ENCODE measurements at regions not wholly inside any gene's neighbourhood (a gene's known extent, or its start where the extent isn't known, plus 50 kb on each side); places are given as distances from the start of the nearest gene placed in this dataset.
"Not testable (repeated sequence)": the region's sequence is repeated elsewhere in the genome, so short reads cannot be mapped to it uniquely, and the experiment has no call there.

DNA sequence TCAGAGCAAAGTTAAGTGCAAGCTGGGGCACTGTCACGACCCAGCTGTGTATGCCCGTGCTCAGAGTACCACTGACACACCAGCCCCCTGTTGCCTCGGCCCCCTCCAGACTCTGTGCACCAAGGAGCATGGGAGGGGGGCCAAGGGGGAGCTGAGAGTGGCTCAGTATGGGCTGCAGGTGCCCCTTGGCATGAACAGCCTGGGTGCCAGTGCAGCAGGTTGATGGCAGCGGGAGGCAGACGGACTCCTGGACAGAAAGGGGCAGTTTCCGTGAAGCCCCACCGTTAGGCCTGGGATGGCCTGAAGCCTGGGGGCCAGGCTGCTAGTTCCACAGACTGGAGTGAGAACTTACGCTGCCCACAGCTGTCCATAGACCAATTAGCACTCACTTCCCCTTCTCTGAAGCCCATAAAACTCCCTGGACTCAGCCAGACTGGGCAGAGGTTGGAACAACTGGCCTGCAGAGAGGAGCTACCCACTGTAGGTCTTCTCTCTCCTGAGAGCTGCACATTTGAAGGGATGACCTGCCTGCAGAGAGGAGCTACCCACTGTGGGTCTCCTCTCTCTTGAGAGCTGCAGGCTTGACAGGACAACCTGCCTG lies 182.8 kb downstream of the DEPDC1B start:
- DNase-seq, result no peak

- no peak for DNase-seq
Measured at GRCh38 chr5:60516688-60517087, 183.3 kb downstream of the DEPDC1B start.

DNA sequence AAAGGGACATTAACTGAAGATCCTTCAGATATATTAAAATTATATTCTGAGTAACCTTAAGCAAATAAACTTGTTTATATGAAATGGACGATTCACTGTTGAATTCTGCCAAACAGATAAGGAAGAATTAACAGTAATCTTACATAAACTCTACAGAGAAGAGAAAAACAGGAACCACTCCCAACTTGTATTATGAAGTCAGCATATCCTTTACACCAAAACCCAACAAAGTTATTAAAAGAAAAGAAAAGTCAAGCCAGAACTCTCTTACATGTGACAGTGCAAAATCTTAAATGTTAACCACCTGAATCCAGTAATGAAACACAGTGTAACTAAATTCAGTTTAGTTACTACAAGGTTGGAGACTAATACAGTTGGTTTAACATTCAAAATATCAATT lies 185.8 kb downstream of the DEPDC1B start:
- no peak for DNase-seq

DNA sequence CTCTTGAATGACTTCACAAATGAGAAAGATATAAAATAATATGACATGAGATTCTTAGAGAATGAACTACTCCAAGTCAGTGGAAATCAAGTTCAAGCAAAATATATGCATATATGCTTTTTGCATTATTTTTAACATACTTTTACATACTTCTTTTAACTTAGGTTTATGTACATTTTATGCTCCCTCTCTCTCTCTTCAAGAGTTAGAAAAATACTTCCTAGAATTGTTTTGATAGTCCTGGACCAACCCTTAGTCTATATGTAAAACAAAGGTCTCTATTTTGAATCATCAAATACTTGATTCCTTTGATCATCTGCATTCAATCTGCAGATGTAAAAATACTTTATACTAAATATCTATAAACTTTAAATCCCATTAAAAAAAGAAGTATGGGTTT lies 187.8 kb downstream of the DEPDC1B start:
- DNase-seq, result no peak

- no peak for DNase-seq
Measured at GRCh38 chr5:60510663-60511062, 189.3 kb downstream of the DEPDC1B start.

DNA sequence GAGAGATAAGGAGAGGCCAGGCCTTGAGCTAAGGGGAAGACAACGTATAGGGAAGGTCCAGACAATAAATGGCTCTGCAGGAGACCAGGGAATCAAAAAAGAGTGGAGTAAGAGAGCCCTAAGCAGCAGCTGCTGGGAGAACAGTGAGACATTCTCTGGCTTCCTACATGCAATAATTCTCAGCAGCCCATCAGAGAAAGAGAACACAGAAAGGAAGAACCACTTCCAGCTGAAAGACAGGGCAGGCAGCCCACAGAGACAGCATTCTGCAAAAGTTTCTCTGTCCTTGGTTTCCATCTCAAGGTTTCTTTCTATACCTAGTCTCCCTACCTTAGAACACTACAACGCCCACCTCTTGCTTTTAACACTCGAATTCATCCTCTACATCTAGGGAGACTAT lies 189.9 kb downstream of the DEPDC1B start:
- no peak for DNase-seq

DNA sequence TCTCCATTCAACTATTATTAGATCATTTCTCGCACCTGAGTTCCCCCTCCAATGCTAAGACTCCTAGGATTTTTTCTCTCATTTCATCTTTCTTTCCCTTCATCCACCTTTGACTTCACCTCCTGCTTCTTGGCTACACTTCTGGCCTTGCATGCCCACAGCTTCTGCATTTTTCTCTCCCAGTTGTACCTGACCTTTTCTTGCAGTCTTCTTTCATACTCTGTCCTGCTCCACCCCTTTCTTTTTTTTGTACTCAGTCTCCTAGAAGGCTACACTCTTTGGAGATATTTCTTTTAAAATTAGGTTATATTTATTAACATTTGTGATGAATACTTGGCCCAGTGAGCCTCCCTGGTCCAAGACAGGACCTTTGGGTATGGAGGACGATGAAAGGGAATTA lies 190.4 kb downstream of the DEPDC1B start:
- no peak for DNase-seq

DNA sequence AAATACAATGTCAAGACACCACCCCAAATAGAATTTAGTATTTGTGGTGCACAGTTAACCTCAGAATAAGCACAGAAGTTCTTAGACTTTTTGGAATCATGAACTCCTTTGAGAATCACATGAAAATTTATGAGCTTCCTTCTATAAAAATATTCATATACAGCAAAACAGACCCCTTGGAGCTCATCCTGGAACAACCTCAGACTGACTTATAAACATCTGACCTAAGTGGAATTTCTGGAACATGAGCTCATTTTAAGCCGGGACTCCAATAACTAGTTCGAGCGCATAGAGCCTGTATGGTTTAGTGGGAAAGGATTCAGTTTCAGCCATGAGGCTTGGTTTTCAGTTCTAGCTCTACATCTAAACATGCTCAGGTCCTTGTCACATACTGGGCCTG lies 192.3 kb downstream of the DEPDC1B start:
- no peak for DNase-seq

DNA sequence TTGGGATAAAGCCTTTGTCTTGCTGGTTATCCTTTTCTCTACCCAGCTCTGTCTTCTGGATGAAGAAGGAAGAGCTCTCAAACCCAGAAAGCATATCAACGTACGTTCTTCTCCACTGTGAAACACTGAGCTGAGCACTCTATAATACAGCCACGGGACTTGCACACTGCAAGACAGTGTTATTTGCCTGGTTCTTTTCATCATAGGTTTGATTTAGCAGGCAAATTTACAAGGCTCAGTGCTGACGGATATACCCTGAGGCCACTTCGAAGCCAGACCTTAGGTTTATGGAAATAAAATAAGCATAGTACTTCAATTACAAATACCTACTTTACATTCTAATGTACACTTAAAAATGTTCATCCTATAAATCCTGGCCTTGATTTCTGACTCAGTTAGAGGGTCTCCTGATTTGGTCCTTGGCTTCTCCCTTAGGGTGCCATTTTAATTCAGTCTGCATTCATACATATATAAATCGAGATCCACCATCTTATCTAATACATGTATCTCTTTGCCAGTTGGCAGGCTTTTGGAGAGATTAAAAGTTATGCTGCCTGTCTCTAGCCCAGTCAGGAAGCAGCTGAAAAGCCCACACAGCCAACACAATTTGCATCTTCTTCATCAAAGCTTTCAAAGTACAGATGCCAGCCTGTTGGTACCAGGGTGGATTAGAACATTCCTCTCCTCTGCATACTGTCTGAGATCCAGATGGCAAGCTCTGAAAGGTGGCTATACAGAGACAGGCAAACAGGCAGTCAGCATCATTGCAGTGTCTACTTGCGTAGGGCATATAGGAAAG lies 194.4 kb downstream of the DEPDC1B start:
- no peak for DNase-seq

DNA sequence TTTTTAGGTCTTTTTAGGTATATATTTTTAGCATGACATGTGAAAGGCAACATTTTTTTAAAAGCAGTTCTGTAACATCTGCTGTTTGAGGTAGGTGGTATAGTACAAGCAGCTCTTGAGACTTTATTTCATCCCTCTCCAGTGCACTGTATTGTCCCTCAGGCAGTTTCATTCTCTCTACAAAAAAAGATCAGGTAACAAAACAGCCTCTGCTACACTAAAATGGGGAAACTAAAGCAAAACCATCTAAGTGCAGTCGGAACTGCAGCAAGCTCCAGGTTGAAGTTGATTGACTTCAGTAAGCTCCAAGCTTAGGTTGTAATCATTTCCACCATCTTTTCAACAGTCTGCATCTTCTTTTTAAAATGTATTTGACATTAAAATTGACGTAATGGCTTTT lies 195.6 kb downstream of the DEPDC1B start:
- no peak for DNase-seq

- DNase-seq, result no peak
Measured at GRCh38 chr5:60503771-60504170, 196.2 kb downstream of the DEPDC1B start.

DNA sequence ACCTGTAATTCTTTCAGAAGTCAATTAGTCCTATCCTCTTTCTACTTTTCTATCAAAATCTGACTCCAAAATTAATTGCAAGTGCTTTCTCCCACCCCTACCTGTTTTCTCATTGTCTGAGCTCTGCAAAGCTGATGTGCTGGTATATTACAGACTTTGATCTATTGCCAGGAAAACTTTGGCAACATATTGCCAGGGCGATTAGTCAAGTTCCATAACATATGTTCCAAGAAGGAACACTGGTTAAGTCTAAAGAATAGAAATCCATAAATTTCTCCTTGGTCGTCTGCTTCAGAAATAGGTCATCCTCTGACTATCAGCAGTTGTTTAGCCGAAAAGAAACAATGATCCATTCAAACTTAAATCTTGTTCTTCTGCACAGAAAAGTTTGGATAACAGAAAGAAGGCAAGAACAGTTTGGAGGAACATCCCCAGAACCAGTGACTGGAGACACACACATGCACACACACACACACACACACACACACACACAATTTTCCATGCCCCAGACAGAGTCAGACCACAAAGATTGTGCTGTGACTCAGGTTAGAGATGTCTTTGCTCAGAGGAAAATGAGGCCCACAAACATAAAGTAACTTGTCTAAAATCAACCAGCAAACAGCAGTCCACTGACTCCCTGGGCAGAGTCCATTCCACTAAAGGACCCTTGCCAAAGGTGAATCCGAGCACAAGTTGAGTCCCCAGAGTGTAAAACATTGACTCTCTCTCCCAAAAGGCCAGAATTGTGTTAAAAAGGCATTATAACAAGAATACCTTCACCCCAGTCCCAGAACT lies 202.1 kb downstream of the DEPDC1B start:
- DNase-seq, result no peak

GRCh38 chr5:60495644-60496520 lies 204.1 kb downstream of the DEPDC1B start:
- DNase-seq, result no peak

- no peak for DNase-seq
Measured at GRCh38 chr5:60494635-60495034, 205.3 kb downstream of the DEPDC1B start.

- no peak for DNase-seq
Measured at GRCh38 chr5:60494144-60494543, 205.8 kb downstream of the DEPDC1B start.

GRCh38 chr5:60493372-60493771 lies 206.6 kb downstream of the DEPDC1B start:
- no peak for DNase-seq

DNA sequence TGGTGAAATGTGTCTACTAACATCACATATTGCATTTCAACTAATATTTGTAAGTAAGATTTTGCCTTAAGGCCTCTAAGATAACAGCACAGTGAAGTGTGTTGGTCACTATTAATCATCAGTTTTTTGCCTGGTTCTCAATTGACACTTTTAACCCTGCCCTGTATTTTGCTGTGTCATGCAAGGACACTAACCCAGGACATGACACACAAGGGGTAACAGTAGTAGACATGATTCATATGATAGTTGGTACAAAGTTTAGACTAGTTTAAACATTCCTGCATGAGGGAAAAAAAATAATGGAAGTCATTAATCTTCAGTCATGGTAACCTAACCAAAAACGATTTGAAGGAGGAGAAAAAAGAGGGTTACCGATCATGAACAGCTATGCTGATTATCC lies 207.0 kb downstream of the DEPDC1B start:
- DNase-seq, result no peak

DNA sequence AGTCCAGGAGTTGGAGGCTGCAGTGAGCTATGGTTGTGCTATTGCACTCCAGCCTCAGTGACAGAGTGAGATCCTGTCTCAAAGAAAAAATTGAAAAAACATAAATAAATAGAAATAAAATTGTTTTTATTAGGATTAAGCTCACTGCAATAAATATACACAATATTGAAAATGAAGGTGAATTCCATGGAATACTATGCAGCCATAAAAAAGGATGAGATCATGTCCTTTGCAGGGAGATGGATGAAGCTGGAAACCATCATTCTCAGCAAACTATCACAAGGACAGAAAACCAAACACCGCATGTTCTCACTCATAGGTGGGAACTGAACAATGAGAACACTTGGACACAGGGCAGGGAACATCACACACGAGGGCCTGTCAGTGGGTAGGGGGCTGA lies 207.6 kb downstream of the DEPDC1B start:
- not testable (repeated sequence) for DNase-seq

DNA sequence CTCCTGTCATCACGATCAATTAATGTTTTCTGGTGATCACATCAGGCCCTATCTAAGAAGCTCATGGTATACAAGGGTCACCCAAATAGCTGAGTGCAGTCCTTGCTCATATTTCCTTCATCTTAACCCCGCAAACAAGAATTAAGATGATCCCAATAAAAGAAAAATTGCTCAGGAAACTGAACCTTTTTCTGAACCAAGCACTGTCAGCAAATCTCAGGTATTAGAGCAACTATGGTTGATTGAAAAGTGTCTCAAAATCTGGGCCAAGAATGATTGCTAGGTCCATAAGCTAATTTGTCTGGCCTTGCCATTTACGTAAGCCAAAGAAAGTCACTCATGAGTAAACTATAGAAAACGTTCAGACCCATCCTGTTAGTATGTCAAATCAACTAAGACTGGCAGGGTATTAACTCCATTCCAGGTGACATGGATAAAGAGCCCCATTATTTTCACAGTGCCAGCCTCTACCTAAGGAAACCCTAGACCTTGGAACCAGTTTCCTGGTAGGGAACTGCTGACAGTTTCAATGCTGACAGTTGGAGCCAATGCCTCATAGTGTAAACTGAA lies 209.3 kb downstream of the DEPDC1B start:
- no peak for DNase-seq

- no peak for DNase-seq
Measured at GRCh38 chr5:60489856-60490255, 210.1 kb downstream of the DEPDC1B start.

DNA sequence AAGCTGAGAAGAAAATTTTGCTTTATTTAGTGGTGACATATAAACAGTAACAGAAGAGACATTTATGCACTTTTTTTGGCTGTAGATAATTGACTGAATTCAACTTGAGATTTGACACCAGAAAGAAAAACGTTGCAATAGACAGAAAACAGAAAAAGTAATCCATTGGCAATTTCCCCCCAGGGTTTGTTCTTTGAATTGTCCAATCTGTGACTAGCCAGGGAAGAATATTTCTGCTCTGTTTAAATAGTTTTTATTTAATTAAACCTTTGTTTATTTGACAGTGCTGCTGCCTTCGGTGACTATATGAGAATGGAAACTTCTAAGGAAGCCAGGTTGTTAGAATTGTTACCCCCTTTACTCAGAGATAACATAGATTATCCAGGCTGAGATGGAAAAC lies 210.6 kb downstream of the DEPDC1B start:
- DNase-seq, result no peak

DNA sequence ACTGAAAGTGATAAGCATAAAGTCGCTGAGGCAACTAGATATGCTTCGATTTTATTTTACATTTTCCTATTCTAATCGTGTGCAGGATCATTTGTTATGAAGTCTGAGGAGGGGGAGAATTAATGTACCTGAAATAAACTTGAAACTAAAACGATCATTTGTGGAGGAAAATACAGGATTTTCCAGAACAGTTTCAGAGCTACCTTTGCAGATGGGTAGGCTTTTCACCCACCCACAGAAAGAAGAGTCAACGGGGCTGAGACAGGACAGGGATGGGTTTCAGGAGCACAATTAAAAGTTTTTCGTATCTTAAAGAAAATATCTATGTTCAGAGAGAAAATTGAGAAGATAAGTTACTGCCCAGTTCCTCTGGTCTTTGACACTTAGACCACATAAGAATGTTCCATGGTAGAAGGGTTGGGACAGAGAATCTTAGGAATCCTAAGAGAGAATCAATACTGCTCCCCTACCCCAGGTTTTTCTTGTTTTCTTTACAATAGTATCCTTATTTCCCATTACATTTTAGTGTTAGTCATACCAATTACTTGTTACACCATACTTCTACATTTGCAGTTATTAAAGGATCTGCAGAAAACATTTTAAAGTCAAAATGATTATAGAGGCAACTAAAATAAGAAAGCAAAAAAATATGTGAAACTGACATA lies 211.4 kb downstream of the DEPDC1B start:
- DNase-seq, result no peak

Data from GDM1 (cell line).